HG03342 (cell line): ENCODE measurements at regions not wholly inside any gene's neighbourhood (a gene's known extent, or its start where the extent isn't known, plus 50 kb on each side); places are given as distances from the start of the nearest gene placed in this dataset.

Source experiments
- ATAC-seq: cut with Tn5 transposase; IDR thresholded peaks from one replicate; pipeline ENCODE4 v1.9.1; 2021; ENCODE audit warnings: mild to moderate bottlenecking, moderate library complexity; ENCODE audit not compliant: unreplicated experiment

DNA sequence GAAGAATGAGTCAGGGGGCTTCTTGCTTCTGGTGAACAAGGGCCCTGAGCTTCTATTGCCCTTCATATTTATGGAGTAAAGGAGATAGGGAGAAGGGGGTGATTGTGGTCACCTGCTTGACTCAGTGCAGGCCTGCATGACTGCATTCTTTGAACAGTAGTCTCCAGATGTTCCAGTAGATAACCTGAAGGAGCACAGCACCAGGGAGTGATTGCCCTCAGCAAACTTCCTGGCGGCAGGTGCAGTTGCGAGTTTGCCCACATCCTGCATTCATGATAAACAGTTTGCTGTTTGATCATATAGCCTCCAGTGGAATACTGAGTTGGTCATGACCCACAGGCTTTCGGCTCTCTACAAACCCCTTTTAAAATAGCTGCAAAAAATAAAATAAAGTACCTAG lies 1632.7 kb downstream of the OTOL1 start:
- no peak for ATAC-seq

DNA sequence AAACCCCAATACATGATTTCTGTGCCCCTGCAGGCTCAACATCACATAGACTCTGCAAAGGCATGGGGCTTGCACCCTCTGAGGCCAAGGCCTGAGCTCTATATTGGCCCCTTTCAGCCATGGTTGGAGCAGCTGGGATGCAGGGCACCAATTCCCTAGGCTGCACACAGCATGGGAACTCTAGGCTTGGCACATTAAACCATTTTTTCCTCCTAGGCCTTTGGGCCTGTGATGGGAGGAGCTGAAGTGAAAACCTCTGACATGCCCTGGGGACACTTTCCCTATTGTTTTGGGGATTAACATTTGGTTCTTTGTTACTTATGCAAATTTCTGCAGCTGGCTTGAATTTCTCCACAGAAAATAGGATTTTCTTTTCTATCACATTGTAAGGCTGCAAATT lies 1629.5 kb downstream of the OTOL1 start:
- no peak for ATAC-seq
